HG02840 (cell line): ENCODE measurements at regions not wholly inside any gene's neighbourhood (a gene's known extent, or its start where the extent isn't known, plus 50 kb on each side); places are given as distances from the start of the nearest gene placed in this dataset.

ENCODE experiments used
- ATAC-seq: cut with Tn5 transposase; IDR thresholded peaks from one replicate; pipeline ENCODE4 v1.9.1; 2021; ENCODE audit warnings: mild to moderate bottlenecking, moderate library complexity, moderate number of reproducible peaks; ENCODE audit not compliant: unreplicated experiment, low FRiP score

- no peak for ATAC-seq
Observed at GRCh38 chr17:12365805-12366204, 299.9 kb upstream of the MYOCD start.

- ATAC-seq: no peak
Observed at GRCh38 chr17:12369065-12369464, 296.6 kb upstream of the MYOCD start.

GRCh38 chr17:12376276-12376675 is 289.4 kb upstream of the MYOCD start:
- no peak for ATAC-seq

- ATAC-seq: no peak
Observed at GRCh38 chr17:12386225-12386624, 279.5 kb upstream of the MYOCD start.

- no peak for ATAC-seq
Observed at GRCh38 chr17:12388226-12388625, 277.5 kb upstream of the MYOCD start.

- ATAC-seq: no peak
Observed at GRCh38 chr17:12389421-12389820, 276.3 kb upstream of the MYOCD start.

GRCh38 chr17:12390631-12391030 is 275.1 kb upstream of the MYOCD start:
- ATAC-seq: no peak

- ATAC-seq: no peak
Observed at GRCh38 chr17:12391468-12391867, 274.2 kb upstream of the MYOCD start.

- no peak for ATAC-seq
Observed at GRCh38 chr17:12395733-12396354, 269.8 kb upstream of the MYOCD start.

GRCh38 chr17:12398441-12399051 is 267.1 kb upstream of the MYOCD start:
- ATAC-seq: no peak

- ATAC-seq: no peak
Observed at GRCh38 chr17:12402963-12403622, 262.6 kb upstream of the MYOCD start.

GRCh38 chr17:12403881-12404398 is 261.8 kb upstream of the MYOCD start:
- ATAC-seq: no peak

- no peak for ATAC-seq
Observed at GRCh38 chr17:12406623-12407215, 259.0 kb upstream of the MYOCD start.

- ATAC-seq: no peak
Observed at GRCh38 chr17:12407495-12408252, 258.0 kb upstream of the MYOCD start.

- no peak for ATAC-seq
Observed at GRCh38 chr17:12409082-12409481, 256.6 kb upstream of the MYOCD start.

GRCh38 chr17:12410717-12411116 is 255.0 kb upstream of the MYOCD start:
- ATAC-seq: no peak

GRCh38 chr17:12415031-12415430 is 250.7 kb upstream of the MYOCD start:
- ATAC-seq: no peak

GRCh38 chr17:12421077-12421476 is 244.6 kb upstream of the MYOCD start:
- no peak for ATAC-seq

- peak; percentile 78 for ATAC-seq
Observed at GRCh38 chr17:12421646-12422306, 243.9 kb upstream of the MYOCD start.

- ATAC-seq: no peak
Observed at GRCh38 chr17:12422651-12423050, 243.0 kb upstream of the MYOCD start.
